ENCODE measurements at regions not wholly inside any gene's neighbourhood (a gene's known extent, or its start where the extent isn't known, plus 50 kb on each side); places are given as distances from the start of the nearest gene placed in this dataset.

DNA sequence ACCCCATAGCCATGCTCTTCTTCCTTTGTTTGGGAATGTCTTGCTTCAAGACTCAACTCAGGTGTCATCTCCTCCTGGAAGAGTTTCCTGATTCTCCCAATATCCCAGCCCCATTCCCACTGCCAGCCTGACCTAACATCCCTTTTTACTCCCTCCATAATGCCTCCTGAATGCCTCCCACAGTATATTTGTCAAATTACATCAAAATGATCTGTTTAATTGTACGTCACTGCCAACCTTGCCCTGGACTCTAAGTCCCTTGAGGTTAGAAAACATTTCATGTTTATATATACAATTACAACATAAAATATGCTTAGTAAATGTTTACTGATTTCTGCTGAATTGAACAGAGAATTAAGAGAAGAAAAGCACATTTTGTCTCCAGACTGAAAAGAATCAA is 301.6 kb upstream of the PDE4D start:
- TF ChIP-seq POLR2A (IDR thresholded peaks at IDR 0.05) (no peak), POLR2AphosphoS5 (IDR thresholded peaks at IDR 0.05) (no peak), EP300 (IDR thresholded peaks at IDR 0.05) (no peak)
- TF ChIP-seq, protein P1, sequence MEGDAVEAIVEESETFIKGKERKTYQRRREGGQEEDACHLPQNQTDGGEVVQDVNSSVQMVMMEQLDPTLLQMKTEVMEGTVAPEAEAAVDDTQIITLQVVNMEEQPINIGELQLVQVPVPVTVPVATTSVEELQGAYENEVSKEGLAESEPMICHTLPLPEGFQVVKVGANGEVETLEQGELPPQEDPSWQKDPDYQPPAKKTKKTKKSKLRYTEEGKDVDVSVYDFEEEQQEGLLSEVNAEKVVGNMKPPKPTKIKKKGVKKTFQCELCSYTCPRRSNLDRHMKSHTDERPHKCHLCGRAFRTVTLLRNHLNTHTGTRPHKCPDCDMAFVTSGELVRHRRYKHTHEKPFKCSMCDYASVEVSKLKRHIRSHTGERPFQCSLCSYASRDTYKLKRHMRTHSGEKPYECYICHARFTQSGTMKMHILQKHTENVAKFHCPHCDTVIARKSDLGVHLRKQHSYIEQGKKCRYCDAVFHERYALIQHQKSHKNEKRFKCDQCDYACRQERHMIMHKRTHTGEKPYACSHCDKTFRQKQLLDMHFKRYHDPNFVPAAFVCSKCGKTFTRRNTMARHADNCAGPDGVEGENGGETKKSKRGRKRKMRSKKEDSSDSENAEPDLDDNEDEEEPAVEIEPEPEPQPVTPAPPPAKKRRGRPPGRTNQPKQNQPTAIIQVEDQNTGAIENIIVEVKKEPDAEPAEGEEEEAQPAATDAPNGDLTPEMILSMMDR (IDR thresholded peaks at IDR 0.05): no peak

Data from suprapubic skin (tissue), 4 donors.